GM13977 (cell line): ENCODE measurements at regions not wholly inside any gene's neighbourhood (a gene's known extent, or its start where the extent isn't known, plus 50 kb on each side); places are given as distances from the start of the nearest gene placed in this dataset.
"Not testable (repeated sequence)": the region's sequence is repeated elsewhere in the genome, so short reads cannot be mapped to it uniquely, and the experiment has no call there.

Experiments
- DNase-seq: peaks from one replicate; pipeline ENCODE4 v3.0.0; 2012; ENCODE audit warnings: low spot score
- in situ Hi-C: fragments of 300-500 bp; cut with MboI; formaldehyde crosslinking; loops from one replicate; pipeline ENCODE4 v1.12.0; 2022; ENCODE audit warnings: low sequenced_read_pairs, low pct_unique_long_range_greater_than_20kb, mixed read lengths, inconsistent platforms; ENCODE audit not compliant: unreplicated experiment
- TF ChIP-seq, protein P1 (sequence below): IDR thresholded peaks from 2 replicates; pipeline ENCODE4 v1.5.1; 2012; ENCODE audit warnings: mild to moderate bottlenecking, control low read depth; ENCODE audit not compliant: insufficient read depth; ENCODE audit errors: extremely low read depth, missing control alignments

DNA sequence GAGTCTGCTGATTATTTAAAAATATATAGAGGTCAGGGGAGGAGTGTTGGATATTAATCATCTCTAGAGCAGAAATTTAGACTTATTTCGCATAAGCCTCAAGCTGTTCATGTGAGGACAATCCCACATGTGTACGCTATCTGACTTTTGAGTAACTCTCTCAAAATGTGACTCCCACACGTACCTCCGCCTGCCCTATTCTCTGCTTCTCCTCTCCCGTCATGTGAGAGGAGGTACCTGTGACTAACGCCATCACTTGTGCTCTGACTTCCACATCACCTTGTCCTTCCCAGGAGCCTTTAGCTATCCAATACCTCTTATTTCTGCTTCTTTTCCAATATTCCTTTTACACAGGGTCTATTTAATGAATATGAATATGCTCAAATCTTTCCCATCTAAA is 119.3 kb upstream of the CALCR start:
- in situ Hi-C loops = no loop called here
- DNase-seq = no peak
- TF ChIP-seq, protein P1, sequence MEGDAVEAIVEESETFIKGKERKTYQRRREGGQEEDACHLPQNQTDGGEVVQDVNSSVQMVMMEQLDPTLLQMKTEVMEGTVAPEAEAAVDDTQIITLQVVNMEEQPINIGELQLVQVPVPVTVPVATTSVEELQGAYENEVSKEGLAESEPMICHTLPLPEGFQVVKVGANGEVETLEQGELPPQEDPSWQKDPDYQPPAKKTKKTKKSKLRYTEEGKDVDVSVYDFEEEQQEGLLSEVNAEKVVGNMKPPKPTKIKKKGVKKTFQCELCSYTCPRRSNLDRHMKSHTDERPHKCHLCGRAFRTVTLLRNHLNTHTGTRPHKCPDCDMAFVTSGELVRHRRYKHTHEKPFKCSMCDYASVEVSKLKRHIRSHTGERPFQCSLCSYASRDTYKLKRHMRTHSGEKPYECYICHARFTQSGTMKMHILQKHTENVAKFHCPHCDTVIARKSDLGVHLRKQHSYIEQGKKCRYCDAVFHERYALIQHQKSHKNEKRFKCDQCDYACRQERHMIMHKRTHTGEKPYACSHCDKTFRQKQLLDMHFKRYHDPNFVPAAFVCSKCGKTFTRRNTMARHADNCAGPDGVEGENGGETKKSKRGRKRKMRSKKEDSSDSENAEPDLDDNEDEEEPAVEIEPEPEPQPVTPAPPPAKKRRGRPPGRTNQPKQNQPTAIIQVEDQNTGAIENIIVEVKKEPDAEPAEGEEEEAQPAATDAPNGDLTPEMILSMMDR = no peak

DNA sequence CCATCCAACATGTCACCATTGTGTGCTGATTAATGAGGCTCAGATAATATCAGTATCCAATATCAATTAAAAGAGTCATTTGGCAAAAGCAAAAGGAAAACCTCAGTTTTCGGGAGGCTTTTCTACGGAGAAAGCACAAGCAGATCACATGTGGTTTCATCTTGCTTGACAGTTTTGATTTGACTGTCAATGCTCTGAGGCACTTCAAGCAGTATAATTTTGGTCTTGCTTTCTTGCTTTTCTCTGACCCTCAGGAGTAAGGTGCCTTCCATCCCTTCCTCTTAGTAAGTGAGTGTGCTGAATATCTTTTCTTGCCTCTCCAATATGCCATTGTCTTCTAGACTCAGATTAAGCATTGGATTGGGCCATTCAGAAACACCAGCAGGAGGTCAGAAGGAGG is 115.5 kb upstream of the CALCR start:
- no peak for DNase-seq
- in situ Hi-C loops = no loop called here
- TF ChIP-seq, protein P1 = no peak

DNA sequence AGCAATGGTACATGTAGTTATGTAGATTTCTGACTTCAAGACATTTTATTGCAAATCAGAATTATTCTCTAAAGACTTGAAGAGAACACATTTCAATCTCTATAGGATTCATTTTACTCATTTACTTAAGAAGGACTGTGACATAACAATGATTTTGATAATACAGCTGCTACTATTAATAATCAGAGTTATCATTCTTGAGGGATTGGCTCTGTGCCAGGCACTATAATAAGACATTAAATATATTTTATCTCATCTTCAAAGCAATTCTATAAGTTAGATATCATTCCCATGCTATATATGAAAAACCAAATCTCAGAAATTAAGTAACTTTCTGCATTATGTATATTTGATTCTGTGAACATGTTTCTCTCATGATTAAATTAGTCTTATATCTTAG is 103.7 kb upstream of the CALCR start:
- DNase-seq = no peak
- in situ Hi-C loops = no loop called here
- TF ChIP-seq, protein P1 = no peak

DNA sequence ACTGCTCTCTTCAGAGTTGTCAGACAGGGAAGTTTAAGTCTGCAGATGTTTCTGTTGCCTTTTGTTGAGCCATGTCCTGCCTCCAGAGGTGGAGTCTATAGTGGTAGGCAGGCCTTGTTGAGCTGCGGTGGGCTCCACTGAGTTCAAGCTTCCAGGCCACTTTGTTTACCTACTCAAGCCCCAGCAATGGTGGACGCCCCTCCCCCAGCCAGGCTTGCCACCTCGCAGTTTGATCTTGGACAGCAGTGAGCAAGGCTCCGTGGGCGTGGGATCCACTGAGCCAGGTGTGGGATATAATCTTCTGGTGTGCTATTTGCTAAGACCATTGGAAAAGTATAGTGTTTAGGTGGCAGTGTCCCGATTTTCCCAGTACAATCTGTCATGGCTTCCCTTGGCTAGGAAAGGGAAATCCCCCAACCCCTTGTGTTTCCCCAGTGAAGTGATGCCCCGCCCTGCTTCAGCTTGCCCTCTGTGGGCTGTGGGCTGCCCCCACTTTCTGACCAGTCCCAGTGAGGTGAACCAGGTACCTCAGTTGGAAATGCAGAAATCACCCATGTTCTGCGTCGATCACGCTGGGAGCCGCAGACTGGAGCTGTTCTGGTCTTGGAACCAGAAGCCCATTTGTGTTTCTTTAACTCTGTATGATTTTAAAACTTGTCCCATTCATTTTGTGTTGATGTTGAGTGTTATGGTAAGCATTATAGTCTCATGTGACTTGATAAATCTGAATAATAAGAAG is 89.2 kb upstream of the CALCR start:
- in situ Hi-C loops = no loop called here
- TF ChIP-seq, protein P1 = no peak
- no peak for DNase-seq

DNA sequence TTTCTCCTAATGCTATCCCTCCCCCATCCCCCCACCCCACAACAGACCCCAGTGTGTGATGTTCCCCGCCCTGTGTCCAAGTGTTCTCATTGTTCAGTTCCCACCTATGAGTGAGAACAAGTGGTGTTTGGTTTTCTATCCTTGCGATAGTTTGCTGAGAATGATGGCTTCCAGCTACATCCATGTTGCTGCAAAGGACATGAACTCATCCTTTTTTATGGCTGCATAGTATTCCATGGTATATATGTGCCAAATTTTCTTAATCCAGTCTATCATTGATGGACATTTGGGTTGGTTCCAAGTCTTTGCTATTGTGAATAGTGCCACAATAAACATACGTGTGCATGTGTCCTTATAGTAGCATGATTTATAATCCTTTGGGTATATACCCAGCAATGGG is 83.6 kb upstream of the CALCR start:
- in situ Hi-C loops, DNase-seq: not testable (repeated sequence)

DNA sequence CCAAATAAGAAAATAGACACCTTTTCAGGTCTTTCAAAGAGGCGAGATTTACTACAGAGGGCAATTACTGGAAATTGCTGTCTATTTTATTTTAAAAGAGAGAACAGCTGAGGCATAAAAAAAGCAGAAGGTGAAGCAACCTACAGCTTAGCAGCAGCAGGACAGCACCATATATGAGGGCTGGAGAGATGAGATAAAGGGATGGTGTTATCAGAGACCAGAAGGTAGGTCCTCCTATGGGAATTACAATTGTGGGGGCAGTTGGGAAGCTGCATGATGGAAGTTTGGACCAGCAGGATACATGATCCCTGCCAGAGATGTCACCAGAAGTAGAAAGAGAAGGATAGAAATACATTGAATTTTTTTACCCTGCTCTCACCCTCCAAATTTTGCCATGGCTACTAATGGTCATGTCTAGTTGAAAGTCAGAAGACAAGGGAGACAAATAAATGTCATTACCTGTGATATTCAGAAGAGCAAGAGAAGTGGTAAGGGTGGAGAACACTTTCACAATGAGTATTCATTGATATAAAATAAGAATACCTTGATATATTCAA is 77.2 kb upstream of the CALCR start:
- in situ Hi-C loops = no loop called here
- TF ChIP-seq, protein P1 = no peak
- no peak for DNase-seq

DNA sequence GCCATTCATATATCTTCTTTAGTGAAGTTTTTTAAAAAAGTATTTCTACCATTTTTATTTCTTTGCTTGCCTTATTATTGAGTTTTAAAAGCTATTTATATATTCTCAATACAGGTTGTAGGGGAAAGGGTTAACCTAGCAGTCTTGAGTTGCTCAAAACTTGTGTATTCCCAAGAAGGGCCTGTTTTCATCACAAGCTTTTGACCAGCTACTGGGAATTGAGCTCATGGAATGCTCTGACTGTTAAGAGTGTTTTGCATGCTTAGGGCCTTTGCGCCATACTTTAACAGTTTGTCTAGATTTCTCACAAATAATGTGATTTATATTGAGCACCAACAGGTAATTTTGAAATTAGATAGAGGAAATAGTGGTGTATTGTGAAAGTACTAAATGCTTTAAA is 72.0 kb upstream of the CALCR start:
- DNase-seq = no peak
- TF ChIP-seq, protein P1 = no peak
- in situ Hi-C loops = no loop called here
